Cerebellar nuclear complex (tissue), 1 donor: ENCODE measurements at regions not wholly inside any gene's neighbourhood (a gene's known extent, or its start where the extent isn't known, plus 50 kb on each side); places are given as distances from the start of the nearest gene placed in this dataset.

Experiments
- DNase-seq, 2 experiments: peaks; one replicate each; lab custom pipeline; 2025; lab: John Stamatoyannopoulos, UW

DNA sequence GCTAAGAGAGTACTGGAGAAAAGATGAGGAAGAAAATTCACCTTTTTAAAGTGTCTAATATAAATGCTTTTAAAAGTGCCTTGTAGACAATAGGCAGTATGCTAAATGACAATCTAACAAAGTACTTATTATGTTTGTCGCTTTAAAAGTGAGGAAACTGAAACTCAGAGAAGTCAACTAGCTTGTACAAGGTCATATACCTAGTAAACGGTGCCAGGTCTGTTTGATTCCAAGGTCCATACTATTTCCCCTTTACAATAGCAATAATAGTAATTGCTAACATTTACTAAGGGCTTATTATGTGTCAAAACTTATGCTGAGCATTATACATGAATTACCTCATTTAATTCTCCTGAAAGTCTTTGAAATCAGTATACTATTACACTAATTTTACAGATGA lies 328.6 kb upstream of the SLC24A2 start:
- DNase-seq = no peak

DNA sequence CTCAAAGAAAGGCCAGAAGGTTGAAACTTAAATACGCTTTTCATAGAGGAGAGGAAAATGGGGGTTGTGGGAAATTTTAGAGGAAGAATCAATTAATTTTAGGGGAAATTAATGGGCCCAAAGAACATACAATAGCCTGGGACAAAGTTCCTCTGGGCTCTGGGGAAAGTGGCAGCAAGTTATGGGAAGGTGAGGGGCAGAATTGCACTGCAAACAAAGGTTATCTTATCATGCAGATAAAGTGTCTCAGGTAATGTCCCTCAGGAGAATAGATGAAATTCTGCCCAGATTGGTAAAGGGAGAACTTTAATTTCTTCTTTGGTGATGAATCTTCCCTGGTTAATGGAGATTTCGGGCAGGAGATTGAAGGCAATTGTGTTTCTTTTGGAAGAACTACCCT lies 326.1 kb upstream of the SLC24A2 start:
- DNase-seq = no peak

DNA sequence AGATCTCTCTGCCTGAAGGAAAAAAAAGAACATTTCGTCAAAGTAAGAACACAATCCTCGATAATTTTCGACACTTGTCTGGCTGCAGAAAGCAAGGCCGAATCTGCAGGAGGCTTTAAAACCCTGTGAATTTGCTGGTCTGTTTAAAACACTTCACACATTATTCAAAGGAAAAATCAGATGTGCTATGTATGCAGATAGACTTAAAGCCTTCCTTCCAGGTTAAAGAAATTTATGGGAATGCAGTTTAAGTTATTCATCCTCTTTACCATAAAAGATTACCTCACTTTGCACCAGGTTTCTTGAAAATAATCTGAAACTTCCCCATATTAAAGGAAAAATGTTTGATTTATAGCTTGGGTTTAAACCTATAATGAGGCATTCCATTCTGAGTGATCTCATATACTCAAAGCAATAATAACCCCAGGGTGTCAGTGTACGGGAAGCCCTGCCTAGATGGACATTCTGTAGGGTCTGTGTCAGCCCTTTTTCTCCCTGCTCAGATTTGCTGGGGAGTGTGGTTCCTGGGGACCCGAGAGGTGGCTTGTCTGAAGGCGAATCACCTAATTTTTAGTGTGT lies 323.5 kb upstream of the SLC24A2 start:
- DNase-seq = no peak

DNA sequence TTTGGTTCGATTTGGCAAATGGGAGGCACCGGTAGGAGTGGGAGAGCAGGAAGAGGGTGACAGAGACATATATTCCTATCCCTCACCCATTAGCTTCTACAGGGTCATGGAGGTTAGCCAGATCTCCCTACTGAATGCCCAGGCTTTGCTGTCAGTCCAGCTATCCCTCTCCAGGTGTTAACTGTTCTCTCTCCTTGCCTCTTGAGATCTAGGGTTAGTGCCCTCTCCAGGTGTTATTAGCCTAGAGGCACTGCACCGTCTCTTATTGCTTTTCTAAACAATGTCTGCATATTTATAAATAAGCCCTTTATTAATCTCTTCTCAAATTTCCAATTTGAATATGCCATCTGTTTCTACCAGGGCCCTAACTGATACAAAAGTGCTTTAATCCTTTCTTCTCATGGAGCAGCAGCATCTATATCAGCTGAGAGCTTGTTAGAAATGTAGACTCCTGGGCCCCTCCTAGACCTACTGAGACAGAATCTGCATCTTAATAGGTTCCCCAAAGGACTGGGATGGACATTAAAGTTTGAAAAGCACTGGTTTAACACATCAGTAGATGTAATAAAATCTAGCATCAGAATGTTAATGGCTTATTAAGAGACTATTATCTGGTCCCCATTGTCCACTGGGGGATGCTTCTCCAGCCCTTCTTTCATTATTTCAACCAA lies 322.5 kb upstream of the SLC24A2 start:
- DNase-seq = no peak

DNA sequence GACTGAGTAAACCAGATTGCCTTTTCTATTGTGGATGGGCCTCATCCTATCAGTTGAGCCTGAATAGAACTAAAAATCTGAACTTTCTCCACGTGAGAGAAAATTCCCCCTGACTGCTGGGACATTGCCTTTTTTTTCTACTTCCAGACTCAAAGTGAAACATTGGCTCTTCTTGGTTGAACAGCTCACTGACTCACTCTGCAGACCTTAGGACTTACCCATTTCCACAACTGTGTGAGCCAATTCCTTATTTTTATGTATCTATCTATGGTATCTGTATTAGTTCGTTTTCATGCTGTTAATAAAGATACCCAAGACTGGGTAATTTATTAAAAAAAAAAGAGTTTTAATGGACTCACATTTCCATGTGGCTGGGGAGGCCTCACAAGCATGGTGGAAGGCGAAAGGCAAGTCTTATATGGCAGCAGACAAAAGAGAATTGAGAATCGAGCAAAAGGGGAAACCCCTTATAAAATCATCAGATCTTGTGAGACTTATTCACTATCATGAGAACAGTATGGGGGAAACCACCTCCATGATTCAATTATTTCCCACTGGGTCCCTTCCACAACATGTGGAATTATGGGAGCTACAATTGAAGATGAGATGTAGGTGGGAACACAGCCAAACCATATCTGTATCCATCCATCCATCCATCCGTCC lies 306.7 kb upstream of the SLC24A2 start:
- DNase-seq = no peak

DNA sequence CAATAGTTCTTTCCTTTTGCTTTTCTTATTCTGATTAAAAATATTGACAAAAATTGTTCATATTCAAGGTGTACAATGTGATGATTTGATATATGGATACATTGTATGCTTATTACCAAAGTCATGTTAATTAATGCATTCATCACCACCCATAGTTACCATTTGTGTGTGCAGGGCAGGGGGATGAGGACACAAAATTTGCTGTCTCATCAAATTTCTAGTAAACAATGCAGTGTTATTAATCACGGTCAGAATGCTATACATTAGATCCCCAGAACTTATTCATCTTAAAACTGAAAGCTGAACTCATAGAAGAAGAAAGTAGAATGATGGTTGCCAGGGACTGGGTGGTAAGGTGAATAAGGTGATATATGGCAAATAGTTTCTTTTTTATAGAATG lies 303.7 kb upstream of the SLC24A2 start:
- DNase-seq = no peak

DNA sequence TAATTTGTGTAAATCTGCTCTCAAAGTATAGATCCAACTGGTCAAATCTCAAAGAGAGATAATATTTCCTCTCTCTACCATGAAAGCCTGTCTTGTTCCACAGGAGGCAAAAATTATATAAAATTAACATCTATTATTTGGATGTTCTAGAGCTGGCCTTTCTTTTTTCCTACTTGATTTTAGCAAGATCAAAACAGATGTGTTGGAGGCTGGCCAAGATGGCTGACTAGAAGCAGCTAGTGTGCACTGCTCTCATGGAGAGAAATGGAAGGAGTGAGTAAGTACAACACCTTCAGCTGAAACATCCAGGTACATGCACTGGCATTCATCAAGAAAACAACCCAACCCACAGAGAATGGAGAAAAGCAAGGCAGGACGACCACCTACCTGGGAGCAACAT lies 298.6 kb upstream of the SLC24A2 start:
- no peak for DNase-seq

DNA sequence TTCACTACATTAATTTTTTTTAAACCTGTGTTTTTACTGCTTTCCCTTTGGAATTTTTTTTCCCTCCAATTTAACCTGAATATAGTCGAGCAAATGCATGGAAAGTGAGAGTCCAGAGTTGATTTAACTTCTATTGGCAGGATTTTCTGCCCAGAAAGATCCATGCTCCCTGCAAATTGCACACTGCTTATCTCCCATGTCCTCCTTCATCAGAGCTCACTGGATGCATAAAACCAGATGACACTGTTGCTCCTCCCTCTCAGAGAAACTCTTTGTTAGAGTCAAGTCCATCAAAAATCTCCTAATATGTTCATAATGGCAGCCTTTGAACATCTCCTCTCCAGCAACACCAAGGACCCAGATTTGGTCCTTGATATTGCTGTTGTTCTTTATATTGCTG lies 297.0 kb upstream of the SLC24A2 start:
- DNase-seq = no peak

DNA sequence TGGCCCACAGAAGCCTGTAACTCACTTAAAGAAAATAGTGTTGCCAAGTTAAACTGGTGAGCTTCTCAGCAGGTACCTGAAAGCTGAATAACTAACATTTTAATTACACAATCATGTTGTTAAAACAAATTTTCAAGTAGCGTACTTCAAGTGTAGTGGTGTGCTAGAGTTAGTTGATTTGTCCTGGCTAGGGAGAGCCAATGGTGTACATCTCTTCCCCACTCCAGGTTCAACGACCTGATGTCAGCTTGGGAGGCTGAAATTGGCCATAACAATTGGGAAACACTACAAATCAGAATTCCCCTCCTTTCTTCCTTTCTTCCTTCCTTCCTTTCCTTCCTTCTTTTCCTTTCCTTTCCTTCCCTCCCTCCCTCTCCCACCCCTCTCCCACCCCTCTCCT lies 295.3 kb upstream of the SLC24A2 start:
- no peak for DNase-seq

DNA sequence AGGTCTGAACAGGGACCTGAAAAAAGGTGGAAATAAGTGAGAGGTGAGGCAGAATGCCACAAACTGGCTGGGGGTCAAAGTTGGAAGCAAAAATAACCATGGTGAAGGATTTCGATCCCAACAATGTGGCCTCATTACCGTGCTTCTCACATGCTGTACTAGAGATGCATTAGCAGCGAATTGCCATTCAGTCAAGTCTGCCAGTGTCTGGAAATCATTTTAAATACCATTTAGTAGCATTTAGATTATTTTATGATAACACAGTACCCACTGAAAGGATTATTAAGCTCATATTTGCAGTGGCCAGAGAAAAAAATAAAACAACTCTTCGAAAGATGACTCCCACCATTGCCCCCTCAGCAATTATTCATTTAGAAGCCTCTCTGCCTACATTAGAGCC lies 294.6 kb upstream of the SLC24A2 start:
- DNase-seq = no peak

DNA sequence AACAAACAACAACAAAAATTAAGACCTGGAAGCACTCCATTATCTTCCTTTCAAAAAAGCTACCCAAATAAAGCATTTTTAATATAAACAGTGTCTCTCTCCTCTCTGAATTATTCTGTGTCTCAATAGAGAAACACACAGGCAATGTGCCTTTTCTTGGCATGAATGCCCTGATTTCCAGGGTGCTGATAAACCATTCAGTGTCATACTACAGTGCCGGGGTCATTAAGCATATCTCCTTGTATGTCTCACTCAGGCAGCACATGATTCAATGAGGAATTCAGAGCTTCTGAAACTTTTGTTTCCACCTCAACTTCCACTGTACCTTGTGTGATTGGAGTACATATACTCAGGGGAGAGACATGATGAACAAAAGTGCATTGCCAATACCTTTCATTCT lies 294.0 kb upstream of the SLC24A2 start:
- no peak for DNase-seq

DNA sequence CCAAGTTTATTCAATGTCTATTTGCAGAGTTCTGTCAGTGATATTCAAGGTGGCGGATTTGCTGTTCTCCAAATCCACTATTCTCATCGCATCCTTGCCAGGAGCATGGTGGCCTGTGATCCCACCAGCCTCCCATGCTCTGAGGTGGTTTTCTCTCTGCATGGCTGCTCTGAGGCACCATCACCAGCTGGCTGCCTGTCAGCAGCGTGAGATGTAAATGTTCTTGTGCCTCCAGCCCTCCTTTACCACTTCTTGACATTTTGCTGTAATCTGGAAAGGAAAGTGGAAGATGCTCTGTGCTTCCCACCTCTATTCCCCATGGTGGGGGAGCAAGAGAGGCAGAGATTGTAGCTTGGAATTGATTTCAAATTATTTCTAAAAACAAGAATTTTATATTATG lies 293.6 kb upstream of the SLC24A2 start:
- DNase-seq = no peak

DNA sequence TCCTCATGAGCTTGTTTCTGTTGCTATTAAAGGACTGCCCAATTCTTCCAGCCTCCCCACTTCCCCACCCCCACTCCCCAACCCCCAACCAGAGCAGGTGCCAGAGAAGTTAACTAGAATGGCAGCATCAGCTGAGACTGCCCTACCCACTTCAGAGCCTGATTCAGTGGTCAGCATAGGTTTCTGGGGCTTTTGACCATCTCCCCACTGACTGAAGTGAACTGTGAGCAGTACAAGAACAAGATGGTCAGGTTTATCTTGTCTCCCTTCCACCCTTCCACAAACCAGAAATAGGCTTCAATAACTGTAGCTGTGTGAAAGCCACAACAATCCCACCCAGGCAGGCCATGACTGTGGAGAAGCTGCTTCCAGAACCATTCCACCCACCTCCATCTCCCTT lies 289.4 kb upstream of the SLC24A2 start:
- no peak for DNase-seq

DNA sequence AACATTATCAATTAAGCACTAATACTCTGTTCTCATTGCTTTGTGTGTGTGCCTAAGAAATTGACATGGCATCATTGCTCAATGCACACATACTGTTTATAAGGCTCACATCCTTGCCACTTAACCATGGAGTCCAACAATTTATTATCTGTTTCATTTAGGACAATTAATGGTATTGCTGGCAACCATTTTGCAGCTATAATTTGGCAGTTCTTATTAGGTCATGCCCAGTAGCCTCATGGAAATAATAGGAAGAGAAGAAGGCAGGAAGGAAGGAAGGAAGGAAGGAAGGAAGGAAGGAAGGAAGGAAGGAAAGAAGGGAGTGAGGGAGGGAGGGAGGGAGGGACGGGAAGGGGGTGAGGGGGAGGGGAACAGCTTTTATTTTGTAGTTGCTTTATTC lies 285.5 kb upstream of the SLC24A2 start:
- no peak for DNase-seq

DNA sequence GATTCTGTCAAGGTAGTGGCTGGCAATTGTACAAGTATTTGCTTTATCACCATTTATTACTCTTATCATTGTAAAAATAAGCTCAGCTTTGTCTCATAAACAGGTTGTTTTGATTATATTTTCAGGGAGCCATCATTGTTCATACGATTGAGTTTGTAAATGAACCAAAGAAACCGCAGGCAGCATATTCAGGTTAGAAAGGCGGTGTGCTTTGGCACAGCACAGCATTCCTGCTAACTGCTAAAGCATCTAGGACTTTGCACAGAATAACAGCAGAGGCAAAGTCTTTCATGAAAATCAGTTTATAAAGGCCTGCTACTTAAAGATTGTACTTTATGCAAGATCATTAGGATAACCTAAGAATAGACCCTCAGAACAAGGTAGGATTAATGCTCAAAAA lies 281.5 kb upstream of the SLC24A2 start:
- no peak for DNase-seq

DNA sequence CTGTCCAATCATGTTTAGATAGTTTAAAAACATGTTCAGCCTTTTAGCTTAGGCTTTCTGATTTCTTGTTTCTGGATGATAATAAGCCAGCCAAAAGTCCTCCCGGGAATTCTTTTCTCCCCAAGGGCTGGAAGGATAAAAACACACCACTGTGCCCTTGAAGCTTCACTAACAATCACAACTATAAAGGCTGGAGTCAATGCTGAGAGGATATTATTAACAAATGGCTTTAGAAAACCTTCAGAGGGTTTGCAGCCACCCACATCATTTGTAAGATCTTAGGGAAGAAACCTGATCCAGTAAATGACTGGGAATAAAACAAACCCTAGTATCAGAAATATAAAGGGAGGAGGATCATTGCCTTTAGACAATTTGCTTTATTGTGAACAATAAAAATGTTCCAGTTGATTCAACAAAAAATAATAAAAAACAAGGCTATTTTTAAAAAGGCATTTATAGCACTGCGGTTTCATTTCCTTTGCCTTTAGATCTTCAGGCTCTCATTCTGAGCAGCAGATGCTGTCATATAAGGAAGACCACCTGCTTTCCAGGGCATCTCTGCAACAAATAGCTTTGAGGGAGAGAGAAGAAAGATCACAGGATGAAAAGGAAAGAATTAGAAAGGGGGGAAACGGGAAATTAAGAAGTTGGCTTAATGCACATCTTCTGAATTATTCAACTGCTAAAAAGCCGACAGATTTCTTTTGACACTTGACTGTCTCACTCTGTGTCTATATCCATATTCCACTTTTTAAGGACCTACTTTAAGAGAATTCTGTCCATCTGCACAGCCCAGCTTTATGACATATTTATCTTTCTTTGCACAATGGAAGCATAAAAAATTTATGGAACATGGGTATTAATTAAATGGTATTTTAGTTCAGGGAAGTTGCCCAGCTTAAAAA lies 277.2 kb upstream of the SLC24A2 start:
- DNase-seq = no peak

DNA sequence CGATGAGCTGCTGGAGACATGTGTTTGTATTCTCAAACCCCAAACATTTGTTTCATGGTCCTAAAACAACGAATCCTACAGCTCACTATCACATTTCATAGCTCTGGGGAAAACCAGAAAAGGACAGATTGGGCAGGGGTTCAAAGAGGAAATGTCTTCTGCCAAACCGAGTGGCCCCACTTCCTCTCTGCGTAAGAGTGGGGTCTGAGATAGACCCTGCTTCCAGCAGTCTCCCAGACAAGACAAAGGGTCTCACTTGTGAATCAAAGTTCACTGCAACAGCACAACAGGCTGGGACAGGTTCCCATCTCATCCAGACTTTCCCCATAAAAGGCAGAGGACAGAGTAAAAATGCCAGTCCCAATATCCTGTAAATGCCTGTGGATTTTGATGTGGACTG lies 276.2 kb upstream of the SLC24A2 start:
- DNase-seq = no peak

DNA sequence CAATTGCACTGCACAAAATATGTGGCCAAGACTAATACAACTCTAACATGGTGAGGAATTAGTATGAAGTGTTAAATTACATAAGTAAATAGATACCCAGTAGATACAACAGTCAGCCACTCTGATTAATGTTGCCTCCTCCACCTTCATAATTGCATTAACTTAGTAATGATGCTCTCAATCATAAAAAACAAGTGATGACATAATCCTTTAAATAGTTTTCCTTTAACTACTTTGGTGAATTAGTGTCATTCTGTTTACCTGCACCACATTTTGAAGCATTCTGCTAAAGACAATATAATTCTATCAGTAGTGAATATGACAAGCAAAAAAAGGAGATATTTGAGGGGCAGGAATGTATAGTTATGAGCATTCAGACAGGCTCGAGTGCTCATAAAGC lies 265.9 kb upstream of the SLC24A2 start:
- no peak for DNase-seq

DNA sequence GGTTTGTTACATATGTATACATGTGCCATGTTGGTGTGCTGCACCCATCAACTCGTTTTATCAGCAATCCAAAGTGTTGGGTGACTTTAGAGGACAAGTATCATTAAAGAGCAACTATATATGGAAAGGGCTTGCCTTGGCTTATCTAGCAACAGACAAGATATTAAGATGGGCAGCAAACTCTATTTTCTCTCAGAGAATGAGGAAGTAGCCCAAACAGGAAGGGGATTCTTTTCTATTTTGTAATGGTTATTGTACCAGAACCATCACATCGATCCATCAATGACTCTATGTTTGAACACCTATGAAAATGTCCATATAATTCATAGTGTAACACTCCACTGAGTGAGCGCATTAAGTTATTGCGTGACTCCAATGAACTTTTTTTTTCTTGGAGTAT lies 260.1 kb upstream of the SLC24A2 start:
- DNase-seq = no peak

DNA sequence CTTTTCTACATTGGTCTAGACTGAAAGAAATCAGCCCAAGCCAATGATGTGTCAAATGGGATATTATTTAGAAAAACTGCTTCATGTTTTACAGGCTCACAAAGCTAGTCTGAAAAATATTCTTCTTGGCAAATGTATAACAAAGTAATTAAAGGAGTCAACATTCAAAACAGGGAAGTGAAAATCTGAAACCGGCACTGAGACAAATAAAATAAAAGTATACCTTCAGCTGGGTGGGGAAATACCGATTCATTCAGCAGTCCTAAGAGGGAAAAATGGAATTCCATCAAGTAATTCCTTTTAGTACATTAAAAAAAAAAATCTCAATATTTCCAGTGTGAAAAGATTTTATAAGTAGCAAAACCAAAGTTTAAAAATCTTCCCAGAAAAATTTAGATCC lies 259.6 kb upstream of the SLC24A2 start:
- DNase-seq = no peak

DNA sequence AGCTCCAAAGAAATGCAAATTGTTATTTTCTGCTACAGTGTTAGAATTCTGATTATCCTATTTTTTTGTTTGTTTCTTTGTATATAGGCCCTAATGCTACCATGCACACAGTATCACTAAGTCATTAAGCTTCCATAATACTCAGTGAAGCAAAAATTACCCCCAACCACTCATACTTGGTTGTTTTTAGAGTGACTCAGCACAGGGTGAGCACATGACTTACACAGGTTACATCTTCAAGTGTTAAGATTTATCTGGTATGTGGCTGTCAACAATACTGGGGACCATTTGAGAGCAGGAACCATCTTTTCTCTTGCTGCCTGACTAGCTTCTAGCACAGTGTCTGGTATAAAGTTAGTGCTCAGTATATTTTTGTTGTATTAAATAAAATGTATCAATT lies 255.8 kb upstream of the SLC24A2 start:
- no peak for DNase-seq

DNA sequence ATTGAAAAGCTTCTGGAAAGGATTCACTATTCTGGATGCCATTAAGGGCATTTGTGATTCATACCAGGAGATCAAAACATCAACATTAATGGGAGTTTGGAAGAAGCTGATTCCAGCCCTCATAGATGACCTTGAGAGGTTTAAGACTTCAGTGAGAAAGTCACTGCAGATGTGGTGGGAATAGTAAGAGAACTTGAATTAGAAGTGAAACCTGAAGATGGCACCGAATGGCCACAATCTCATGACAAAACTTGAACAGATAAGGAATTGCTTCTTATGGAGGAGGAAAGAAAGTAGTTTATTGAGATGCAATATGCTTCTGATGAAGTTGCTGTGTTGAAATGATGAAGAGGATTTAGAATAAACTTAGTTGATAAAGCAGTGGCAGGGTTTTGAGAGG lies 254.6 kb upstream of the SLC24A2 start:
- DNase-seq = no peak

DNA sequence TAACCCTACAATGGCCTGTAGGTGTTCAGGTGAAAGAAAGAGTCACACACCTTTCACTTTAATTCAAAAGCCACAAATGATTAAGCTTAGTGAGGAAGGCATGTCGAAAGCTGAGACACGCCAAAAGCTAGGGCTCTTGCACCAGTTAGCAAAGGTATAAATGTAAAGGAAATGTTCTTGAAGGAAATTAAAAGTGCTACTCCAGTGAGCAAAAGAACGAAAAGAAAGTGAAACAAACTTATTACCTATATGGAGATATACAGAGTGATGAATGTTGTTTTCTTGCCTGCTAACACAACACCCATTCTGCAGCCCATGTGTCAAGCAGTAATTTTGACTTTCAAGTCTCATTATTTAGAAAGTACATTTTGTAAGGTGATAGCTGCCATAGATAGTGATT lies 254.2 kb upstream of the SLC24A2 start:
- DNase-seq = no peak
